IMR-90 (cell line): ENCODE measurements at regions not wholly inside any gene's neighbourhood (a gene's known extent, or its start where the extent isn't known, plus 50 kb on each side); places are given as distances from the start of the nearest gene placed in this dataset.

Experiments
- ATAC-seq: fragments of 200-7000 bp; cut with Tn5 transposase; 2 replicates; pipeline ENCODE4 v1.9.1; 2020; ENCODE audit warnings: low read depth, mild to moderate bottlenecking, moderate library complexity
- BruUV-seq: library from RNA; stranded (reverse); fragments of 400-500 nt; replicated peaks from 2 replicates; lab custom pipeline; 2021; lab: Mats Ljungman, UMichigan
- CTCF ChIA-PET: fragments of 300-600 bp; formaldehyde crosslinking; extraction: SDS; loops from one replicate; lab custom pipeline; 2021; ENCODE audit warnings: antibody characterized with exemption; lab: Yijun Ruan, JAX
- POLR2A ChIA-PET: fragments of 300-600 bp; sonication (Branson Sonifier 250); formaldehyde crosslinking; loops from one replicate; lab custom pipeline; 2022; ENCODE audit warnings: antibody characterized with exemption; ENCODE audit not compliant: unreplicated experiment; lab: Charles Lee
- DNase-seq: peaks from one replicate; pipeline ENCODE4 v3.0.0; 2013
- H2AFZ ChIP-seq: replicated peaks from 2 replicates; pipeline ENCODE3; 2013; ENCODE audit warnings: low read length, mild to moderate bottlenecking; ENCODE audit not compliant: poor library complexity
- H2AK5ac ChIP-seq: 2 replicates; pipeline ENCODE4 v1.6.1; 2013; ENCODE audit warnings: low read depth, low read length, inconsistent platforms
- H2AK9ac ChIP-seq: replicated peaks from 2 replicates; pipeline ENCODE3; 2013; ENCODE audit warnings: mild to moderate bottlenecking, low read depth, low read length, moderate library complexity; ENCODE audit not compliant: poor library complexity
- H2BK120ac ChIP-seq: 2 replicates; pipeline ENCODE4 v1.6.1; 2013; ENCODE audit warnings: low read depth, low read length, inconsistent platforms
- H2BK15ac ChIP-seq: 3 replicates; pipeline ENCODE4 v1.6.1; 2013; ENCODE audit warnings: low read depth, low read length, inconsistent platforms
- H2BK20ac ChIP-seq: 2 replicates; pipeline ENCODE4 v1.6.1; 2013; ENCODE audit warnings: low read depth, mild to moderate bottlenecking, inconsistent platforms, low read length, moderate library complexity
- H2BK5ac ChIP-seq: 2 replicates; pipeline ENCODE4 v1.6.1; 2013; ENCODE audit warnings: mild to moderate bottlenecking, low read depth, low read length, inconsistent platforms; ENCODE audit not compliant: poor library complexity, severe bottlenecking
- H3K14ac ChIP-seq: replicated peaks from 2 replicates; pipeline ENCODE4 v1.6.1; 2013; ENCODE audit warnings: low read depth, low read length, inconsistent platforms
- H3K18ac ChIP-seq: 2 replicates; pipeline ENCODE4 v1.6.1; 2013; ENCODE audit warnings: low read depth, low read length, control low read depth
- H3K23ac ChIP-seq: 2 replicates; pipeline ENCODE4 v1.6.1; 2013; ENCODE audit warnings: low read depth, low read length, inconsistent platforms
- H3K27ac ChIP-seq: 2 replicates; pipeline ENCODE4 v1.5.1; 2013; ENCODE audit warnings: mild to moderate bottlenecking, control low read depth, low read length; ENCODE audit not compliant: insufficient read depth
- H3K27me3 ChIP-seq: 2 replicates; pipeline ENCODE4 v1.6.1; 2013; ENCODE audit warnings: low read length; ENCODE audit not compliant: control insufficient read depth, insufficient read depth
- H3K36me3 ChIP-seq: 2 replicates; pipeline ENCODE4 v1.6.1; 2013; ENCODE audit warnings: low read length, mixed read lengths; ENCODE audit not compliant: control insufficient read depth, insufficient read depth
- H3K4ac ChIP-seq: 2 replicates; pipeline ENCODE4 v1.6.1; 2013; ENCODE audit warnings: low read depth, low read length, inconsistent platforms
- H3K4me1 ChIP-seq: 2 replicates; pipeline ENCODE4 v1.6.1; 2013; ENCODE audit warnings: low read length, mixed read lengths; ENCODE audit not compliant: control insufficient read depth, insufficient read depth
- H3K4me2 ChIP-seq: 2 replicates; pipeline ENCODE4 v1.6.1; 2013; ENCODE audit warnings: low read depth, mild to moderate bottlenecking, control low read depth, low read length, moderate library complexity
- H3K4me3 ChIP-seq: 2 replicates; pipeline ENCODE4 v1.5.1; 2013; ENCODE audit warnings: low read depth, mild to moderate bottlenecking, control low read depth, low read length, moderate library complexity; ENCODE audit not compliant: insufficient read depth
- H3K56ac ChIP-seq: 2 replicates; pipeline ENCODE4 v1.6.1; 2013; ENCODE audit warnings: low read length, inconsistent platforms; ENCODE audit not compliant: insufficient read depth; ENCODE audit errors: extremely low read depth
- H3K79me1 ChIP-seq, 2 experiments: 2 replicates each; pipeline ENCODE4 v1.6.1; 2013; ENCODE audit warnings: low read length in 2 of 2, inconsistent platforms in 1 of 2, low read depth in 1 of 2
- H3K9ac ChIP-seq: 2 replicates; pipeline ENCODE4 v1.6.1; 2013; ENCODE audit warnings: low read depth, low read length, control low read depth
- H3K9me1 ChIP-seq: 2 replicates; pipeline ENCODE4 v1.6.1; 2013; ENCODE audit warnings: low read length, inconsistent platforms; ENCODE audit not compliant: insufficient read depth
- H3K9me3 ChIP-seq: 2 replicates; pipeline ENCODE4 v1.6.1; 2013; ENCODE audit warnings: low read length; ENCODE audit not compliant: control insufficient read depth, insufficient read depth
- H4K20me1 ChIP-seq: 2 replicates; pipeline ENCODE4 v1.6.1; 2013; ENCODE audit warnings: low read length, inconsistent platforms; ENCODE audit not compliant: insufficient read depth
- H4K5ac ChIP-seq: 2 replicates; pipeline ENCODE4 v1.6.1; 2013; ENCODE audit warnings: mild to moderate bottlenecking, low read depth, low read length, control low read depth
- H4K8ac ChIP-seq, 2 experiments: 2 replicates each; pipeline ENCODE4 v1.6.1; 2013; ENCODE audit warnings: low read depth in 2 of 2, low read length in 2 of 2, control low read depth in 1 of 2, inconsistent platforms in 1 of 2
- H4K91ac ChIP-seq: 2 replicates; pipeline ENCODE4 v1.6.1; 2013; ENCODE audit warnings: low read depth, low read length, inconsistent platforms; ENCODE audit not compliant: insufficient read depth
- BHLHE40 ChIP-seq: fragments of 150-350 bp; IDR thresholded peaks from 2 replicates; pipeline ENCODE4 v1.6.1; 2016; ENCODE audit warnings: mild to moderate bottlenecking, low read depth, low read length
- CHD1 ChIP-seq: IDR thresholded peaks from 2 replicates; pipeline ENCODE4 v1.6.1; 2012; ENCODE audit warnings: low read depth, low read length, improper control_type of control experiment
- FOS ChIP-seq: fragments of 150-350 bp; IDR thresholded peaks from 2 replicates; pipeline ENCODE4 v1.6.1; 2016; ENCODE audit warnings: low read depth, low read length
- MAFK ChIP-seq: IDR thresholded peaks from 2 replicates; pipeline ENCODE4 v1.6.1; 2012; ENCODE audit warnings: low read depth, low read length, improper control_type of control experiment
- MAZ ChIP-seq: IDR thresholded peaks from 2 replicates; pipeline ENCODE4 v1.6.1; 2012; ENCODE audit warnings: low read depth, mild to moderate bottlenecking, low read length, improper control_type of control experiment, moderate library complexity, borderline replicate concordance
- MXI1 ChIP-seq: IDR thresholded peaks from 2 replicates; pipeline ENCODE4 v1.6.1; 2012; ENCODE audit warnings: low read depth, mild to moderate bottlenecking, low read length, moderate library complexity, borderline replicate concordance
- NFE2L2 ChIP-seq: fragments of 150-350 bp; IDR thresholded peaks from 2 replicates; pipeline ENCODE4 v1.6.1; 2016; ENCODE audit warnings: low read depth, mild to moderate bottlenecking, low read length
- RAD21 ChIP-seq: IDR thresholded peaks from 2 replicates; pipeline ENCODE4 v1.6.1; 2012; ENCODE audit warnings: low read length, improper control_type of control experiment
- RCOR1 ChIP-seq: IDR thresholded peaks from 2 replicates; pipeline ENCODE4 v1.6.1; 2012; ENCODE audit warnings: mild to moderate bottlenecking, low read length, improper control_type of control experiment; ENCODE audit not compliant: insufficient replicate concordance
- RFX5 ChIP-seq: IDR thresholded peaks from 2 replicates; pipeline ENCODE4 v1.8.0; 2012; ENCODE audit warnings: low read depth, mild to moderate bottlenecking, low read length, moderate library complexity
- WGBS, 2 experiments: methylation state at CpG; one replicate each; pipeline versions ENCODE4 v1.1.5 to v1.1.7; 2013; ENCODE audit warnings: missing lambda C conversion rate in 2 of 2; ENCODE audit not compliant: insufficient read length in 1 of 2; ENCODE audit errors: extremely low coverage in 2 of 2; 5-methylcytosine and 5-hydroxymethylcytosine counted together
- dilution Hi-C: fragments of 300-500 bp; cut with HindIII; formaldehyde crosslinking; loops from one replicate; pipeline ENCODE4 v1.14.3; 2018; ENCODE audit warnings: low sequenced_read_pairs; ENCODE audit not compliant: unreplicated experiment
- in situ Hi-C: fragments of 300-500 bp; cut with MboI; formaldehyde crosslinking; loops from 3 replicates; pipeline ENCODE4 v1.14.3; 2019; ENCODE audit warnings: low sequenced_read_pairs, inconsistent platforms, mixed read lengths
- intact Hi-C: fragments of 100-400 bp; cut with micrococcal nuclease; formaldehyde crosslinking; loops from 2 replicates; pipeline ENCODE4 v1.10.0; 2022
- TF ChIP-seq, protein P1 (sequence below): fragments of 150-350 bp; IDR thresholded peaks from 2 replicates; pipeline ENCODE4 v1.6.1; 2017; ENCODE audit warnings: mild to moderate bottlenecking, antibody characterized with exemption, low read length, low read depth
- TF ChIP-seq, protein P2 (sequence below): fragments of 150-350 bp; IDR thresholded peaks from 2 replicates; pipeline ENCODE4 v1.6.1; 2016; ENCODE audit warnings: low read depth, mild to moderate bottlenecking, low read length, moderate library complexity, borderline replicate concordance

DNA sequence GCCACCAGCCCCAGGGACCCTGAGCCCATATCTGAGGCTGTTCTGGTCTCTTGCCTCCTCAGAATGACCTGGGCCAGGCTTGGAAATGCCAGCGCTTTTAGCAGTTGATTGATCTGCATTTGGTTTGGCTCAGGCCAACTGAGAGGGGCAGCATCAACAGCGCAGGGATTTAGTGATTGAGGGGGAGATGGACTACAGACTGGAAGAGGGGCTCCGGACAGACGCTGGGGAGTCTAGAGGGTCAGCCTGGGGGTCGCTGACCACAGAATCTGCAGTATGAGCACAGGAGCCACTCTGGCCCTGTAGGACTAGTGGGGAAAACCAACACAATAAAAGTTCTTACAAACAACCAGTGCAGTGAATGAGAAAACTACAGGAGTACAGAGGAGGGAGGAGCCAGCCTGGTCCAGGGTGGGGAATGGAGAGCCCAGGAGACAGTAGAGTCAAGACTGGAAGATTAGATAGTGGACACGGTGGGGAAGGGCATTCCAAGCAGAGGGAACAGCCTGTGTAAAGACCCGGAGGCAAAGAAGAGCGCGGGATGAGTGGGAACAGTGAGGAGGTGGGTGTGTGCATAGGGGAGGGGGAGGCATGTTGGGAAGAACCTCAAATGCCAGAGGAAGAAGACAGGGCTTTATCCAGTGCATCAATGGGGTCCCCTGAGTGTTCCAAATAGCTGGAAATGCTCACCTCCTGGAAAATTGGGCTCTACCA is 128.9 kb downstream of the MRM1 start:
- in situ Hi-C loops, result no loop called here
- Histone ChIP-seq H3K4me3 (no peak overlapping the region), H3K27ac (no peak overlapping the region), H4K20me1 (no peaks in the 10 kb centered on the region; the same call in 1 of the 2 replicates), H3K14ac (no peak overlapping the region), H3K4ac (no peak overlapping the region), H3K56ac (no peak overlapping the region), H3K79me1 (no peaks in the 10 kb centered on the region), H3K27me3 (peaks cover 40% of the 10 kb centered on the region), H3K9ac (no peak overlapping the region), H3K36me3 (no peaks in the 10 kb centered on the region), H2AFZ (no peak overlapping the region), H2BK5ac (no peak overlapping the region), H2AK5ac (no peak overlapping the region), H3K9me1 (no peaks in the 10 kb centered on the region; the same call in 1 of the 2 replicates), H4K8ac (no peak overlapping the region), H3K4me1 (no peaks in the 10 kb centered on the region), H3K23ac (no peak overlapping the region), H2AK9ac (no peak overlapping the region), H2BK20ac (no peak overlapping the region), H2BK15ac (no peak overlapping the region), H3K4me2 (no peak overlapping the region), H4K5ac (no peak overlapping the region), H3K18ac (no peak overlapping the region), H3K9me3 (no peaks in the 10 kb centered on the region), H4K91ac (no peak overlapping the region), H2BK120ac (no peak overlapping the region)
- WGBS, 2 experiments, result 40% methylated on average over 2 of the region's 9 CpGs; no CpG with 5 or more reads in 1 of the 2 experiments
- intact Hi-C loops, result no loop called here
- POLR2A ChIA-PET, result no interaction called here
- dilution Hi-C loops, result no loop called here
- CTCF ChIA-PET, result no interaction called here
- ATAC-seq (no peak), DNase-seq (no peak)
- no peak for TF ChIP-seq RAD21
- TF ChIP-seq FOS, result no peak
- TF ChIP-seq MXI1, result no peak
- no peak for TF ChIP-seq CHD1
- TF ChIP-seq NFE2L2, result no peak
- TF ChIP-seq, protein P1, sequence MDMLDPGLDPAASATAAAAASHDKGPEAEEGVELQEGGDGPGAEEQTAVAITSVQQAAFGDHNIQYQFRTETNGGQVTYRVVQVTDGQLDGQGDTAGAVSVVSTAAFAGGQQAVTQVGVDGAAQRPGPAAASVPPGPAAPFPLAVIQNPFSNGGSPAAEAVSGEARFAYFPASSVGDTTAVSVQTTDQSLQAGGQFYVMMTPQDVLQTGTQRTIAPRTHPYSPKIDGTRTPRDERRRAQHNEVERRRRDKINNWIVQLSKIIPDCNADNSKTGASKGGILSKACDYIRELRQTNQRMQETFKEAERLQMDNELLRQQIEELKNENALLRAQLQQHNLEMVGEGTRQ, result no peak
- no peak for TF ChIP-seq MAZ
- TF ChIP-seq, protein P2, sequence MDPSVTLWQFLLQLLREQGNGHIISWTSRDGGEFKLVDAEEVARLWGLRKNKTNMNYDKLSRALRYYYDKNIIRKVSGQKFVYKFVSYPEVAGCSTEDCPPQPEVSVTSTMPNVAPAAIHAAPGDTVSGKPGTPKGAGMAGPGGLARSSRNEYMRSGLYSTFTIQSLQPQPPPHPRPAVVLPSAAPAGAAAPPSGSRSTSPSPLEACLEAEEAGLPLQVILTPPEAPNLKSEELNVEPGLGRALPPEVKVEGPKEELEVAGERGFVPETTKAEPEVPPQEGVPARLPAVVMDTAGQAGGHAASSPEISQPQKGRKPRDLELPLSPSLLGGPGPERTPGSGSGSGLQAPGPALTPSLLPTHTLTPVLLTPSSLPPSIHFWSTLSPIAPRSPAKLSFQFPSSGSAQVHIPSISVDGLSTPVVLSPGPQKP, result no peak
- TF ChIP-seq MAFK, result no peak
- no peak for TF ChIP-seq BHLHE40
- no peak for TF ChIP-seq RCOR1
- TF ChIP-seq RFX5, result no peak
- no TSS peak for BruUV-seq
